NCI-H1048 (cell line): ENCODE measurements at regions not wholly inside any gene's neighbourhood (a gene's known extent, or its start where the extent isn't known, plus 50 kb on each side); places are given as distances from the start of the nearest gene placed in this dataset.

Experiments used
- DNase-seq: peaks from one replicate; lab custom pipeline; 2025; lab: John Stamatoyannopoulos, UW

- DNase-seq: no peak
Measured at GRCh38 chr4:17174751-17175150, 276.3 kb upstream of the LDB2 start.

- no peak for DNase-seq
Measured at GRCh38 chr4:17173300-17173699, 274.9 kb upstream of the LDB2 start.

- DNase-seq: no peak
Measured at GRCh38 chr4:17170131-17170530, 271.7 kb upstream of the LDB2 start.

DNA sequence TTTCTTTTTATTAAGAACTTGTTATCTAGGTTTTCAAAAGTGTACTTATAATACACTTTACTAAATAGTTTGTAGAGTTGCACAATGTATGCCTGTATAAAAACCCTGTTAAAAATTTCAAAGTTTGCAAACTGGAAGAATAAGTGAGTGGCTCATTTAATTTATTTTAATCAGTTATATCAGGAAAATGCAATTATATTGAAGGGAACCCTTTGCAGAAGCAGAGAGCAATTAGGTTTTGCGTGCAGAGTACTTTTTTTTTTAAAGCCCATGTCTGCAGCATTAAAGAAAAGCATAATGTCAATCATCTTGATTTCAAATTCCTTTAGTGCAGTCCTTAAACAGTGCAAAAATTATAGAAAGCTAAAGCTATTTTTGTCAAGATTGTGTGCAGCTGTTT is 271.3 kb upstream of the LDB2 start:
- no peak for DNase-seq

GRCh38 chr4:17168571-17168970 is 270.1 kb upstream of the LDB2 start:
- no peak for DNase-seq

GRCh38 chr4:17166954-17167353 is 268.5 kb upstream of the LDB2 start:
- DNase-seq: no peak

GRCh38 chr4:17165286-17165685 is 266.8 kb upstream of the LDB2 start:
- no peak for DNase-seq

DNA sequence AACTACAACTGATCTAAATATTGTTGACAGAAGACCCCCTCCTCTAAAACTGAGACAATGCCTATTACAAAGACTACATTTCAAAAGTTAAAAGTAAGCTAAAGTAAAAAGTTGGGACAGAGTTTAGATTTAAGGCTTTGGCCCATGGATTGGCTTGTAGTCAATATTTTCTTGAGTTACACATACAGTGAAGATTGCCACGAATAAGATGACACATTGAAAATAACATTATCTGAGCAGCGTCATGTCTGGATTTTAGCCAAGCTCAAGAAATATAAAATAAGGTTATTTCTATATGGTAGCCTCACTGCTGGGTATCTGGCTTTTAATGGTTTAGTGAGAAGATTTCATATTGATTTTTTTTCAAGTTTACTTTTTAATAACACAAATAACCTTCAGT is 266.2 kb upstream of the LDB2 start:
- DNase-seq: no peak

DNA sequence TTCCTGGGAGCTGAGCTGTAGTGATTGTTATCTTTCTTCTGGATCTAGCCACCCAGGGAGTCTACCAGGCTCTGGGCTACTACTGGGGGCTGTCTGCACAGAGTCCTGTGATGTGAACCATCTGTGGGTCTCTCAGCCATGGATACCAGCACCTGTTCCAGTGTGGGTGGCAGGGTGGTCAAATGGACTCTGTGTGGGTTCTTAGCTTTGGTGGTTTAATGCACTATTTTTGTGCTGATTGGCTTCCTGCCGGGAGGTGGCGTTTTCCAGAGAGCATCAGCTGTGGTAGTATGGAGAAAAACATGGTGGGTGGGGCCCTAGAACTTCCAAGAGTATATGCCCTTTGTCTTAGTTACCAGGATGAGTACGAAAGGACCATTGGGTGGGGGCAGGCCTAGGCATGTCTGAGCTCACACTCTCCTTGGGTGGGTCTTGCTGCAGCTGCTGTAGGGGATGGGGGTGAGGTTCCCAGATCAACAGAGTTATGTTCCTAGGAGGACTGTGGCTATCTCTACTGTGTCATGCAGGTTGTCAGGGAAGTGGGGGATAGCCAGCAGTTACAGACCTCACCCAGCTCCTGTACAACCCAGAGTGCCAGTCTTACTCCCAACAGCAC is 264.8 kb upstream of the LDB2 start:
- DNase-seq: no peak

DNA sequence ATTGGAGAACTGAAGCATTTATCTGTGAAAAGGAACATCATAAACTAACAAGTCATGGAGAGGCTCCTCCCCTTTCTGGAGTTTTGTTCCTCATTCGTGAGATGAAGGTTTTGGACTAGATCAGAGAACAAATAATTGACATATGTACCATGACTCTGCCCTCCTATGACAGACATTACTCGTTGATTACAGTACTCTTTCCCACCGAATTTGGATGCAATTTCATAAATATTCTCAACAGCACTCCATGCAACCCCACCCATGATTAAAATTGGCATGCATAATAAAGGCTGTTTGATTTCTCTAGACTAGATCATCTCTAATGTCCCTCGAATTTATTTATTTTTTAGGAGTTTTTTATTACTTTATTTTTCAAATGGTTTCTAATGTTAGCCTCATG is 258.9 kb upstream of the LDB2 start:
- no peak for DNase-seq

GRCh38 chr4:17155486-17155885 is 257.0 kb upstream of the LDB2 start:
- DNase-seq: no peak

DNA sequence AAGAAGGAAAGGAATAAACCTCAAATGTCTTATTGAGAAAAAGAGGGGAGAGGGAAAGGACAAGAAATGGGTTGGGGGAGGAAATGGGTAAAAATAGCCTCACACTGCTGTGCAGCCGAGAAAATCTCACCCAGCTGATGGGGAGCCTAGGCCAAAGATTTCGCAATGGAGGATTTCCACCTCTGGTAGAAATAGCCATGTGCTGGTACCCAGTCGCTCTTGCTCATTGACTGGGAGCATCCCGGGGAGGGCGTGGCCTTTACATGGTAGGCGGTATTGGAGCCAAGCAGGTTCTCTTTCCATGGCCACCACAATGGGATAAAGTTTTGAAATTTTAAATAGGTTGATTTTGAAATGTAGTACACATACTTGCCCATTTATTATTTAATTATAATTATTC is 255.1 kb upstream of the LDB2 start:
- DNase-seq: no peak

- no peak for DNase-seq
Measured at GRCh38 chr4:17152941-17153540, 254.6 kb upstream of the LDB2 start.

DNA sequence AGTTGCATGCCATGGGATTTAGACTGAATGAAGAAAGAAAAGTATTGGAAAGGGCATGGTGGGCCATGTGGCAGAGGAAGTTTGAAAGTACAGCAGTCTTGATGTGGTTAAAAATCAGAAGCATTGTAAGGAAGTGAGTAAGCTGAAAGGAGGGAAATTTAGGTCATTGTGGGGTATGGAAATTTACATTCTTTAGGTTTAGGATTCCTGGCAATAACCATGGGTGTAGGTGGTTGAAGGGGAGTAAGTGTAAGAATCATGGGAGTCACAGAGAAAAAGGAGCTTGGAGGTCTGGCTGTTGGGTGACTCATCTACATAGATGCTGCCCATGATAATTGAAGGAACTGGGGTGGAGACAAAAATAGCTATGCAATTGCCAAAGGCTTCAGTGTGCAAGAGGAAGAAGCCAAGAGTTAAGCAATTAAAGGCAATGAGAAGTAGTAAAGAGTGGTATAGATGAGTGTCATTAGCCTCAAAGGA is 243.8 kb upstream of the LDB2 start:
- DNase-seq: no peak

DNA sequence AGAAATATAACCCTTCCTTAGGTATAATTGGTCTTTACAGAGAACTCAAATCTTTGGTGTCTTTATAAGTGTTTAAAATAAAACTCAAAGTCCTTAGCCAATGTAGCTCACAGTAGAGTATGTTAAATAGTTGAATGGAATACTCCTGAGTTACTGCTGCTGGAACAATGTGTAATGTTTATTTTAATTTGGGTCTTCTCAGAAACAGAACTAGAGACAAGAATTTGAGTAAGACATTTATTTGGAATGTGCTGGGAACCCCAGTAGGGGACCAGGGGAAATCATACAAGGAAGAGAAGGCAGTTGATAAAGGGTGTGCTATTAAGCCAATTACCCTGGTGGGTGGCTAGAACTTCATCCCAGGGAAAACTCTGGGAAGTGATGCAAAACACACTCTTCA is 240.4 kb upstream of the LDB2 start:
- no peak for DNase-seq

- DNase-seq: no peak
Measured at GRCh38 chr4:17134565-17134964, 236.1 kb upstream of the LDB2 start.

GRCh38 chr4:17134100-17134499 is 235.7 kb upstream of the LDB2 start:
- no peak for DNase-seq

GRCh38 chr4:17132226-17132625 is 233.8 kb upstream of the LDB2 start:
- DNase-seq: no peak

DNA sequence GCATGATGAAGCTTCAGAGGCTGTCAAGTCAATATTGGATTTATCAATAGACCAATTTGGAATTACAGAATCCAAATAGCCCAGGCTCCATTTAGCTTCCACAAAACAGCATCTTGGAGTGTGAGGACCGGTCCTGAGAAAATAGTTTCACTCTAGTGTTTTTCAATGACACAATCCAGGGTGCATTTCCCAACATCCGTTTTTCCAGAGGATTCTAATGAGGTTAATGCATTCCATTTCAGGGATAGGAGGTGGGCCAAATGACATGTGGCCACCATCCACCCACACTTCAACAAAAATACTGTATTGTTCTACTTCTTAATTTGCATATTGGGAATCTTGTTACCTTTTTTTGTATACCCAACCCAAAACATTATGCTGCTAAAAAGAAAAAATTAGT is 229.8 kb upstream of the LDB2 start:
- no peak for DNase-seq

GRCh38 chr4:17126321-17126966 is 228.0 kb upstream of the LDB2 start:
- DNase-seq: no peak

GRCh38 chr4:17124767-17125166 is 226.3 kb upstream of the LDB2 start:
- DNase-seq: no peak

DNA sequence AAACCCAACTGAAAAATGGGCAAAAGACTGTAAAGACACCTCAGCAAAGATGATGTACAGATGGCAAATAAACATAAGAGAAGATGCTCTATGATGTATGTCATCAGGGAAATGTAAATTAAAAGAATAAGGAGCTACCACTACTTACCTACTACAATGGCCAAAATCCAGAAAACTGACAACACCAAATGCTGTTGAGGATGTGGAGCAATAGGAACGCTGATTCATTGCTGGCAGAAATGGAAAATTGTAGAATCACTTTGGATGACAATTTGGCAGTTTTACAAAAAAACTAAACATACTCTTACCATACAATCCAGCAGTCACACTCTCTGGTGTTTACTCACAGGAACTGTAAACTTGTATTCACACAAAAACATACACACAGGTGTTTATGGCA is 222.3 kb upstream of the LDB2 start:
- no peak for DNase-seq

- DNase-seq: no peak
Measured at GRCh38 chr4:17117746-17118145, 219.3 kb upstream of the LDB2 start.

GRCh38 chr4:17115583-17115982 is 217.1 kb upstream of the LDB2 start:
- no peak for DNase-seq
